HepG2 (cell line): ENCODE measurements at regions not wholly inside any gene's neighbourhood (a gene's known extent, or its start where the extent isn't known, plus 50 kb on each side); places are given as distances from the start of the nearest gene placed in this dataset.

ENCODE experiments used
- ATAC-seq: fragments of 200-7000 bp; cut with Tn5 transposase; 3 replicates; pipeline ENCODE4 v1.9.1; 2020; ENCODE audit warnings: mild to moderate bottlenecking, moderate library complexity
- BruUV-seq: library from RNA; stranded (reverse); fragments of 400-500 nt; replicated peaks from 2 replicates; lab custom pipeline; 2021; lab: Mats Ljungman, UMichigan
- CTCF ChIA-PET: fragments of 300-600 bp; formaldehyde crosslinking; extraction: SDS; loops from one replicate; lab custom pipeline; 2021; ENCODE audit warnings: low total read pairs, inconsistent platforms, low intra/inter-chr PET ratio; lab: Yijun Ruan, JAX
- POLR2A ChIA-PET: fragments of 350-600 bp; sonication (Branson Sonifier 250); formaldehyde crosslinking; loops from one replicate; lab custom pipeline; 2020; ENCODE audit warnings: antibody characterized with exemption, inconsistent platforms; lab: Yijun Ruan, JAX
- DNase-seq: peaks from one replicate; pipeline ENCODE4 v3.0.0-alpha.2; 2015; ENCODE audit warnings: low spot score
- FAIRE-seq: peaks from 3 replicates; lab custom pipeline; 2011; peaks lifted over from hg19 to GRCh38; lab: Jason Lieb, UNC
- H2AFZ ChIP-seq: one replicate; pipeline ENCODE4 v1.6.1; 2011; ENCODE audit warnings: low read length, inconsistent platforms
- H3K27ac ChIP-seq: fragments of 300-600 bp; 3 replicates; pipeline ENCODE4 v1.8.0; 2011; ENCODE audit warnings: mixed run types, mild to moderate bottlenecking, mixed read lengths, low read length, inconsistent platforms; ENCODE audit not compliant: insufficient read depth; ENCODE audit errors: extremely low read length
- H3K27me3 ChIP-seq, 2 experiments: fragments of 200-600 bp in 1 of 2; 2 replicates in 1 of 2; 3 replicates in 1 of 2; pipeline versions ENCODE4 v1.6.0 to v1.8.0; 2011; ENCODE audit warnings: low read length in 2 of 2, mild to moderate bottlenecking in 2 of 2, moderate library complexity in 2 of 2, inconsistent platforms in 1 of 2; ENCODE audit not compliant: insufficient read depth in 2 of 2, control insufficient read depth in 1 of 2
- H3K36me3 ChIP-seq, 2 experiments: fragments of 200-600 bp in 1 of 2; replicated peaks in 1 of 2; 2 replicates in 1 of 2; 3 replicates in 1 of 2; pipeline versions ENCODE4 v1.5.1 to v1.8.0; 2011; ENCODE audit warnings: low read length in 2 of 2, inconsistent platforms in 1 of 2; ENCODE audit not compliant: insufficient read depth in 2 of 2, control insufficient read depth in 1 of 2
- H3K4me1 ChIP-seq: 2 replicates; pipeline ENCODE4 v1.5.1; 2012; ENCODE audit warnings: low read length, inconsistent platforms; ENCODE audit not compliant: insufficient read depth
- H3K4me2 ChIP-seq: 2 replicates; pipeline ENCODE4 v1.6.0; 2011; ENCODE audit warnings: low read depth, low read length, inconsistent platforms
- H3K4me3 ChIP-seq, 3 experiments: fragments of 200-600 bp in 1 of 3; sonication (generic), shearing (Covaris generic) in 1 of 3; replicated peaks in 1 of 3; 2 replicates each; pipeline ENCODE4 v1.5.1; 2011 to 2016; ENCODE audit warnings: low read length in 3 of 3, inconsistent platforms in 2 of 3, low read depth in 2 of 3, mild to moderate bottlenecking in 2 of 3, control low read depth in 1 of 3, mixed read lengths in 1 of 3; ENCODE audit not compliant: insufficient read depth in 1 of 3
- H3K79me2 ChIP-seq: one replicate; pipeline ENCODE4 v1.6.1; 2011; ENCODE audit warnings: low read length, inconsistent platforms; ENCODE audit not compliant: insufficient read depth
- H3K9ac ChIP-seq: 2 replicates; pipeline ENCODE4 v1.6.0; 2011; ENCODE audit warnings: mild to moderate bottlenecking, low read depth, low read length, inconsistent platforms; ENCODE audit not compliant: insufficient read depth
- H3K9me3 ChIP-seq: 2 replicates; pipeline ENCODE4 v1.5.1; 2012; ENCODE audit warnings: mild to moderate bottlenecking, low read length
- H4K20me1 ChIP-seq: 2 replicates; pipeline ENCODE4 v1.6.0; 2011; ENCODE audit warnings: inconsistent platforms, mild to moderate bottlenecking, low read length, moderate library complexity; ENCODE audit not compliant: insufficient read depth
- AGO1 ChIP-seq: fragments of 200-400 bp; formaldehyde crosslinking; IDR thresholded peaks from 2 replicates; pipeline ENCODE4 v1.6.1; 2017; ENCODE audit warnings: mild to moderate bottlenecking, low read depth, low read length, moderate library complexity; ENCODE audit not compliant: poor library complexity, severe bottlenecking
- ATF7-NPFF ChIP-seq: sonication (generic); formaldehyde crosslinking; IDR thresholded peaks from 2 replicates; pipeline ENCODE4 v1.8.1; 2023; ENCODE audit warnings: mild to moderate bottlenecking, low read depth, missing genetic modification reagents, moderate library complexity
- CEBPG ChIP-seq: IDR thresholded peaks from 2 replicates; pipeline ENCODE4 v1.6.1; 2016
- CHD2 ChIP-seq: IDR thresholded peaks from 2 replicates; pipeline ENCODE4 v1.6.1; 2011; ENCODE audit warnings: low read depth, low read length, improper control_type of control experiment
- CSRNP1 ChIP-seq: sonication (generic); formaldehyde crosslinking; IDR thresholded peaks from 2 replicates; pipeline ENCODE4 v1.8.1; 2023; ENCODE audit warnings: mild to moderate bottlenecking, missing genetic modification reagents
- HMGXB3 ChIP-seq: sonication (generic); formaldehyde crosslinking; IDR thresholded peaks from 2 replicates; pipeline ENCODE4 v1.4.0; 2020; ENCODE audit warnings: missing genetic modification reagents, borderline replicate concordance
- HNRNPK ChIP-seq: fragments of 200-400 bp; formaldehyde crosslinking; IDR thresholded peaks from 2 replicates; pipeline ENCODE4 v1.6.1; 2018; ENCODE audit warnings: low read length, low read depth, moderate library complexity, mild to moderate bottlenecking; ENCODE audit not compliant: poor library complexity, severe bottlenecking
- ISX ChIP-seq: sonication (generic); formaldehyde crosslinking; conservative IDR thresholded peaks from 2 replicates; pipeline ENCODE4 v1.5.0; 2020; ENCODE audit warnings: missing genetic modification reagents
- POLR2A ChIP-seq, 2 experiments: IDR thresholded peaks; 2 replicates each; pipeline ENCODE4 v1.6.1; 2011; ENCODE audit warnings: low read depth in 2 of 2, low read length in 2 of 2, mild to moderate bottlenecking in 1 of 2, moderate library complexity in 1 of 2; ENCODE audit not compliant: insufficient read depth in 1 of 2
- RFX5 ChIP-seq: IDR thresholded peaks from 2 replicates; pipeline ENCODE4 v1.6.1; 2011; ENCODE audit warnings: low read depth, low read length, improper control_type of control experiment
- SNAPC2 ChIP-seq: sonication (generic); formaldehyde crosslinking; IDR thresholded peaks from 2 replicates; pipeline ENCODE4 v1.8.1; 2022; ENCODE audit warnings: mild to moderate bottlenecking, missing genetic modification reagents
- ZNF264 ChIP-seq: sonication (generic); formaldehyde crosslinking; IDR thresholded peaks from 2 replicates; pipeline ENCODE4 v1.4.0; 2020; ENCODE audit warnings: missing genetic modification reagents
- ZNF432 ChIP-seq: sonication (generic); formaldehyde crosslinking; IDR thresholded peaks from 2 replicates; pipeline ENCODE4 v1.5.0; 2020; ENCODE audit warnings: missing genetic modification reagents, mild to moderate bottlenecking, borderline replicate concordance
- ZNF740 ChIP-seq: sonication (generic); formaldehyde crosslinking; IDR thresholded peaks from 2 replicates; pipeline ENCODE4 v1.4.0; 2020; ENCODE audit warnings: missing genetic modification reagents
- ZNF768 ChIP-seq: sonication (generic); formaldehyde crosslinking; IDR thresholded peaks from 2 replicates; pipeline ENCODE4 v1.4.0; 2020; ENCODE audit warnings: missing genetic modification reagents
- WGBS: methylation state at CpG from one replicate; pipeline ENCODE4 v1.1.6; 2017; ENCODE audit warnings: low lambda C conversion rate; 5-methylcytosine and 5-hydroxymethylcytosine counted together
- in situ Hi-C: cut with HindIII; loops from 2 replicates; pipeline ENCODE4 v1.10.0; 2017; ENCODE audit warnings: low pct_unique_long_range_greater_than_20kb; ENCODE audit not compliant: extremely low pct_ligation_motif_present
- intact Hi-C: fragments of 100-400 bp; cut with micrococcal nuclease; formaldehyde crosslinking; loops from one replicate; pipeline ENCODE4 v1.10.0; 2022; ENCODE audit not compliant: unreplicated experiment
- TF ChIP-seq, protein P1 (sequence below): sonication (generic); formaldehyde crosslinking; IDR thresholded peaks from 2 replicates; pipeline ENCODE4 v1.4.0; 2020; ENCODE audit warnings: missing genetic modification reagents, borderline replicate concordance

GRCh38 chr7:55286666-55287065 lies 78.5 kb upstream of the LANCL2 start:
- Histone ChIP-seq H3K27me3 (no peaks in the 10 kb centered on the region; a peak in 1 of 5 replicates), H3K79me2 (no peaks in the 10 kb centered on the region), H3K4me3 (no peak overlapping the region), H3K36me3 (no peaks in the 10 kb centered on the region), H4K20me1 (no peaks in the 10 kb centered on the region), H2AFZ (no peak overlapping the region), H3K9me3 (no peaks in the 10 kb centered on the region), H3K4me2 (no peak overlapping the region), H3K9ac (no peak overlapping the region), H3K27ac (no peak overlapping the region), H3K4me1 (no peaks in the 10 kb centered on the region)
- TF ChIP-seq CSRNP1 (CRISPR knock-in tag) (no peak), ZNF432 (no peak), ISX (CRISPR knock-in tag) (no peak), RFX5 (no peak), CHD2 (no peak), SNAPC2 (no peak), ZNF768 (CRISPR knock-in tag) (no peak), ATF7-NPFF (CRISPR knock-in tag) (no peak), HMGXB3 (CRISPR knock-in tag) (no peak), POLR2A (IDR thresholded peaks at IDR 0.05; ENCODE audit: insufficient read depth in 1 of 2, low read depth in 2 of 2, low read length in 2 of 2) (no peak), AGO1 (no peak), ZNF264 (CRISPR knock-in tag) (no peak), ZNF740 (CRISPR knock-in tag) (no peak), CEBPG (no peak), HNRNPK (no peak)
- TF ChIP-seq, protein P1, sequence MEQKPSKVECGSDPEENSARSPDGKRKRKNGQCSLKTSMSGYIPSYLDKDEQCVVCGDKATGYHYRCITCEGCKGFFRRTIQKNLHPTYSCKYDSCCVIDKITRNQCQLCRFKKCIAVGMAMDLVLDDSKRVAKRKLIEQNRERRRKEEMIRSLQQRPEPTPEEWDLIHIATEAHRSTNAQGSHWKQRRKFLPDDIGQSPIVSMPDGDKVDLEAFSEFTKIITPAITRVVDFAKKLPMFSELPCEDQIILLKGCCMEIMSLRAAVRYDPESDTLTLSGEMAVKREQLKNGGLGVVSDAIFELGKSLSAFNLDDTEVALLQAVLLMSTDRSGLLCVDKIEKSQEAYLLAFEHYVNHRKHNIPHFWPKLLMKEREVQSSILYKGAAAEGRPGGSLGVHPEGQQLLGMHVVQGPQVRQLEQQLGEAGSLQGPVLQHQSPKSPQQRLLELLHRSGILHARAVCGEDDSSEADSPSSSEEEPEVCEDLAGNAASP (CRISPR knock-in tag), result no peak
- ChIA-PET POLR2A (no interaction called here), CTCF (no interaction called here)
- 18% methylated on average over 3 of the region's 3 CpGs for WGBS
- intact Hi-C loops, result loop anchor here (10.0 kb wide), 1 partner anchor 58 kb away; no protein-coding TSS in a partner anchor
- no TSS peak for BruUV-seq
- no peak for ATAC-seq
- in situ Hi-C loops, result no loop called here
- no peak for FAIRE-seq
- no peak for DNase-seq
